ENCODE measurements at regions not wholly inside any gene's neighbourhood (a gene's known extent, or its start where the extent isn't known, plus 50 kb on each side); places are given as distances from the start of the nearest gene placed in this dataset.

DNA sequence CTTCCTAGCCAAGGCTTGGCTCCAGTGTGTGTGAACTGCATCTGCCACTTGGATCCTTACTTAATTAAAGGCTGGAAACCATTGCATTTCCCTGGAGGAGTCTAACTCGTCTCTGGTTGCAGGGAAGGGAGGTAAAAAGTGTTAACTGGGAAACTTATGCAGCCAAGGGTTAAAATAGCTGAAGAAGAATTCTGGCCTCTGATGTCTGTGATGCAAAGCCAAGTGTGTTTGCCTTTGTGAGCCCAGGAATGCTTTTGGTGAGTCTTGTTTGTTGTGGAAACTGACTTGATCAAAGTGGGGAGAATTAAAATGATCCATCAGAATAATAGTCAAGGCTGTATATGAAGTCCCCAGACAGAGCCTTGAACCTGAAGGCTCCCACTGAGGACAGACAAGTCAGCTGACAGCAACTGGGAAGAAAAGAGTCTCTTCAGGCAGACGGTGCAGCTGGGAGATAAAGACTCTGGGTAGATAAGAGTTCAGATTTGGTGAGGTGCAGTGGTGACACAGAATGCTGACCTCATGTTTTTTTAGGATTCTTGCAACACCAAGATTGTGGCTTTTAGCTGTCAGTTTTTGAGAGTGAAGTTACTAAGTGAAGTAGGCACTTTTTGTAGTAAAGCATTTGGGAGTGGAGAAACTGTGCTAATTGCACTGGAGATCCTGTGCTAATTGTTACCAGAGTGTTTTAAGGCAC is 59.5 kb upstream of the WLS start:
- DNase-seq = no peak

DNA sequence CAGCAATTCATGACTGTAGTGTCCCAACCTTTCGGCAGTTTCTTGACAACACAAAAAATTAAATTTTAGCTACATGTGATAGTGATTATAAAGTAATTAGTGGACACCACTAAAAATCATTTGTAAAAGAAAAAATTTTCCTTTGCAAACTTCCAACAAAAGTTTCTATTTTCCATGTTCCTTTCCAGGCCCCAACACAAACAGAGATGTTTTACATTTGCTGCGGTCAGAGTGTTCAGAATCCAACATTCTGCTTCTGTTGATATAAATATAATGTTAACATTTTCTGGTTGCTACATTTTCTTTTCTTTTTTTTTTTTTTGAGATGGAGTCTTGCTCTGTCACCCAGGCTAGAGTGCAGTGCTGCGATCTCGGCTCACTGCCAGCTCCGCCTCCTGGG is 54.9 kb upstream of the WLS start:
- DNase-seq = no peak

DNA sequence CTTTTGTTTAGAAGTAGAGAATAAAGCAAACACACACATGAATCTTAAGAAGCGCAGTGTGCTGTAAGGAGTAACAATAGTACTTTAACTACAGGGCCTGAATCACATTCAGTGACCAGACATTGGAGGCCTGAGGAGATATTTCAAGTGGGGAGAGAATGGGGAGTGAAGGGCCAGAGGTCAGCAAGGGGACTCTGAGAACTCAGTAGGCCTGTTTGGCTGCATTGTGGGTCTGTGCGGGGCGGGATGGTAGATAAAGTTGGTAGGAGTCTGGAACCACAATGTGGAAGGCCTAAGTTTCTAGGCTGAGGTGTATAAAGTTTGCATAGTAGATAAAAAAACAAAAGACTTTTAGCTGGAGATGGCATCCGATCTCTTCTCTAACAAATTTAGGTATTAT is 52.7 kb upstream of the WLS start:
- no peak for DNase-seq

DNA sequence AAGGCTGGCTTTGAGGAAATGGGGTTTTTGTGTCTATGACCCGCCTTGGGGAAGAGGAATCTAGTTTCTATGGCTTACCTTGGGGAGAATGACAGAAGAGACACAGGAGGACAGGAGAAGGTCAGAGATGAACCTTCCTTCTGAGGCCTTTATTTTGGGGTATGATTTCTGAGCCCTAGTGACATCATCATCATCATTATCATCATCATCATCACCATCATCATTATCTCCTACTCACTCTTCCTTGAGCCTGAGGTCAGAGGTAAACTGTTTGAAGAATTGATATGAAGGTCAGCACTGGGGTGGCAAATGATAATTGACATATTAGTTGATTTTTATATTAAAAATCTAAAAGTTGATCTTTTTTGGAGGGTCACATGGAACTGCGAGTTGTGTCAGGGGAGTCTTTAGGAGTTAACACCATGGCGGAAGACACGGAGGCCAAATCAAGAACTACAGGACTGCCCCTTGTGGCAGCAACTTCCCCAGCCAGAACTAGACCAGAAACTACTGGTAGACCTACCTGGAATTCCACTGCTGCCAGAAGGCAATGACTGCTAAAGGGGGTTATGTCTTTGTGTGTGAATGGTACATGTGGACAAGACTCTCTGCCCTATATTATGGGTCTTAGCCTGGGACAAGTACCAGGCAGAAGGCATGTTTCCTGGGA is 49.8 kb upstream of the WLS start:
- no peak for DNase-seq

Data from CD4-positive, alpha-beta T cell treated with Interleukin-1 beta for 1 hour (primary cell).